ENCODE measurements at regions not wholly inside any gene's neighbourhood (a gene's known extent, or its start where the extent isn't known, plus 50 kb on each side); places are given as distances from the start of the nearest gene placed in this dataset.

DNA sequence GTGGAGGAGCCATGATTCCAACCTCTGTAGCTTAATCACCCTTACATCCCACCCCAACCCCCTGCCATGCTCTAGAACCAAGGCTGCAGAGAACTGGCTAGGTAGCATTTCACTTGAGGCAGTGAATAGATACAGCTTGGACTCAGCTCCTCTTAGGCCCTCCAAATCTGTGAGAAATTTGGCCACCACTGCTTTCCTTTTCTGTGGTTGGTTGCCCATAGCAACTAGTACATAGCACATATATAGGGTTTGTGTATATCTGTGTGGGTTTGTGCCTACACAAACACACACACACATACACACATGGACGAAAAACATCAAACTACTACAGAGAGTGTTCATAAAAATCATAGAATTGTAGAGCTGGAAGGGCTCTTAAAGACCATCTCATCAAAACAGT is 52.0 kb upstream of the CCDC160 start:
- no peak overlapping the region for H3K4me3 ChIP-seq (ENCODE audit: low read length)
- TF ChIP-seq ZNF274 (IDR thresholded peaks at IDR 0.05; ENCODE audit: low read depth, low read length) = no peak

DNA sequence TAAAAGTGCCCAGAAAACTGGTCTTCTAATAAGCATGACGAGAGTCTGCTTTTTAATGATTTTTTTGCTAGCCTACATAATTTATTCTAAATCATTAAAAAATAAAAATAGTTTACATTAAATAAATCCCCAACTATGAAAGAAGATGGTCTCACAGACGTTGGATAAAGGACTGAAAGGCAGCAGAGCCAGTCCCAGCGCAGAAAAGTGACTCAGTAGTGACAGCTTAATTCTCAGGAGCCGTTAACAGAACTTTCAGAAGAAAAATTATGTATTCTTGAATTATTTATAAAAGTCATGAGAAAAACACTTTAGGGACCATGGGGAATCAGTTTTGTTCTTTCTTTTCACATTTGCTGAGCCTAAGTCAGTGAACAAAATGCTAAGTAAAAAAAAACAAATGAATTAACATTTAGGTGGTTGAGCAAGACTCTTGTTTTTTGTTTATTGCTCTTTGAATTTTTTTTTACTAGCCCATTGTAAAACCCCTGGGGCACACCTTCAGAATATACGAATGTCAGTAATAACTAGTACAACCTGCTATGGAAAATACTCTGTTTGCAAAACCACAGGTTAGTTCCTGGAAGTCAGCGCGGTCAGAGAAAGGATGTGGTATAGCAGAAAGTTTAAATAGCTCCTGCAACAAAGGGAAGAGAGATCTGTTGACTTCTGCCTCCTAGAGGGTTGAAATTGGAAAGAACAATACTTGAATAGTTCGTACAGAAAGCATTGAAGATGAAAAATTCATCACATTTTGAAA is 50.4 kb upstream of the CCDC160 start:
- no peak for TF ChIP-seq ZNF274 (IDR thresholded peaks at IDR 0.05; ENCODE audit: low read depth, low read length)
- H3K4me3 ChIP-seq (ENCODE audit: low read length) = no peak overlapping the region
